ENCODE measurements at regions not wholly inside any gene's neighbourhood (a gene's known extent, or its start where the extent isn't known, plus 50 kb on each side); places are given as distances from the start of the nearest gene placed in this dataset.

GRCh38 chr5:89275066-89275855 lies 392.3 kb upstream of the MEF2C start:
- Mint-ChIP-seq H3K4me1 (ENCODE audit: low read depth) (peaks cover 1% of the 10 kb centered on the region), H3K36me3 (ENCODE audit: insufficient read depth) (no peaks in the 10 kb centered on the region), H3K9me3 (ENCODE audit: low read depth) (no peaks in the 10 kb centered on the region), H3K27ac (no peak overlapping the region), H3K27me3 (no peaks in the 10 kb centered on the region), H3K4me3 (ENCODE audit: low read depth) (no peak overlapping the region)
- TF ChIP-seq, protein P1, sequence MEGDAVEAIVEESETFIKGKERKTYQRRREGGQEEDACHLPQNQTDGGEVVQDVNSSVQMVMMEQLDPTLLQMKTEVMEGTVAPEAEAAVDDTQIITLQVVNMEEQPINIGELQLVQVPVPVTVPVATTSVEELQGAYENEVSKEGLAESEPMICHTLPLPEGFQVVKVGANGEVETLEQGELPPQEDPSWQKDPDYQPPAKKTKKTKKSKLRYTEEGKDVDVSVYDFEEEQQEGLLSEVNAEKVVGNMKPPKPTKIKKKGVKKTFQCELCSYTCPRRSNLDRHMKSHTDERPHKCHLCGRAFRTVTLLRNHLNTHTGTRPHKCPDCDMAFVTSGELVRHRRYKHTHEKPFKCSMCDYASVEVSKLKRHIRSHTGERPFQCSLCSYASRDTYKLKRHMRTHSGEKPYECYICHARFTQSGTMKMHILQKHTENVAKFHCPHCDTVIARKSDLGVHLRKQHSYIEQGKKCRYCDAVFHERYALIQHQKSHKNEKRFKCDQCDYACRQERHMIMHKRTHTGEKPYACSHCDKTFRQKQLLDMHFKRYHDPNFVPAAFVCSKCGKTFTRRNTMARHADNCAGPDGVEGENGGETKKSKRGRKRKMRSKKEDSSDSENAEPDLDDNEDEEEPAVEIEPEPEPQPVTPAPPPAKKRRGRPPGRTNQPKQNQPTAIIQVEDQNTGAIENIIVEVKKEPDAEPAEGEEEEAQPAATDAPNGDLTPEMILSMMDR (IDR thresholded peaks at IDR 0.05; ENCODE audit: unreplicated experiment) = no peak
- no peak for DNase-seq (ENCODE audit: low spot score, unreplicated experiment)

DNA sequence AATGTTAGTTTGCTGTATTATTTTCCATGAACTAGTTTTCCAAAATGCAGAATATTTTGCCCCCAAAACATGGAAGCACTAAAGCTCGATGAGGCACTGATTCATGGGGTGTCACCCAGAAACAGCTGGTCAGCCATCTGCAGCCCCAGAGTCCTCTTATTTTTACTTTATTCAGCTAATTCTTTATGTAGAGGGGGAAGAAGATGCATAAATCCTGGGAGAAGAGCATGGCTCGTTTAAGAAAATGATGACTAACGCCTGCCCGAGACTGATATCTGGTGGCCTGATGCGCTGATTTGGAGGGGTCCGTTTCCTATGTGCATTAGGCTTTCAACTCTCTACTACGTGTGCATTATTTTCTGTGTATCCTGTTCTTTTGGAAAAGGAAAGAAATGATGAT lies 390.3 kb upstream of the MEF2C start:
- Mint-ChIP-seq H3K27ac (no peak overlapping the region), H3K4me1 (ENCODE audit: low read depth) (peaks cover 1% of the 10 kb centered on the region), H3K4me3 (ENCODE audit: low read depth) (no peak overlapping the region), H3K36me3 (ENCODE audit: insufficient read depth) (no peaks in the 10 kb centered on the region), H3K27me3 (no peaks in the 10 kb centered on the region), H3K9me3 (ENCODE audit: low read depth) (no peaks in the 10 kb centered on the region)
- no peak for DNase-seq (ENCODE audit: low spot score, unreplicated experiment)
- TF ChIP-seq, protein P1 (IDR thresholded peaks at IDR 0.05; ENCODE audit: unreplicated experiment) = no peak

DNA sequence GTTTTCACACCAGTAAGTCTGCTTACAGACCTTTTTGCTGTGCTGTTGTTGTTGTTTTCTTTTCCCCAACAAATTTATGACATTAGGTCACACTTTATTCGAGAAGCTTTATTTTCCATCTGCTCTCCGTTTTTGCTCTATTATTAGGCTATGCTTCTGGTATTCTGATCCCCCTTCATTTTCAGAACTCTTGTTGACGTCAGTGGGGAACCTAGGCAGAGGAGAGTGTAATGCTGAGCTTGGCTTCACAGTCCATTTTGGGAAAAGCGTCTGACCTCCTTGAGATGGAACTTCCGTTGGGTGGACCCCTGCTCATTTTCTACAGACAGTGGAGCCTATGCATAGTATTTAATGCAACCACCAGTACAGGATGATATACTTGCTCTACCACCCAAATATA lies 387.9 kb upstream of the MEF2C start:
- Mint-ChIP-seq H3K36me3 (ENCODE audit: insufficient read depth) (no peaks in the 10 kb centered on the region), H3K27me3 (no peaks in the 10 kb centered on the region), H3K4me1 (ENCODE audit: low read depth) (peaks cover 1% of the 10 kb centered on the region), H3K4me3 (ENCODE audit: low read depth) (no peak overlapping the region), H3K27ac (no peak overlapping the region), H3K9me3 (ENCODE audit: low read depth) (no peaks in the 10 kb centered on the region)
- TF ChIP-seq, protein P1 (IDR thresholded peaks at IDR 0.05; ENCODE audit: unreplicated experiment) = no peak
- no peak for DNase-seq (ENCODE audit: low spot score, unreplicated experiment)

- Mint-ChIP-seq H3K9me3 (ENCODE audit: low read depth) (no peaks in the 10 kb centered on the region), H3K27ac (no peak overlapping the region), H3K4me1 (ENCODE audit: low read depth) (peaks cover under 1% of the 10 kb centered on the region), H3K36me3 (ENCODE audit: insufficient read depth) (no peaks in the 10 kb centered on the region), H3K4me3 (ENCODE audit: low read depth) (no peak overlapping the region), H3K27me3 (no peaks in the 10 kb centered on the region)
- DNase-seq (ENCODE audit: low spot score, unreplicated experiment) = no peak
- TF ChIP-seq, protein P1 (IDR thresholded peaks at IDR 0.05; ENCODE audit: unreplicated experiment) = no peak
Measured at GRCh38 chr5:89269721-89270120, 386.7 kb upstream of the MEF2C start.

DNA sequence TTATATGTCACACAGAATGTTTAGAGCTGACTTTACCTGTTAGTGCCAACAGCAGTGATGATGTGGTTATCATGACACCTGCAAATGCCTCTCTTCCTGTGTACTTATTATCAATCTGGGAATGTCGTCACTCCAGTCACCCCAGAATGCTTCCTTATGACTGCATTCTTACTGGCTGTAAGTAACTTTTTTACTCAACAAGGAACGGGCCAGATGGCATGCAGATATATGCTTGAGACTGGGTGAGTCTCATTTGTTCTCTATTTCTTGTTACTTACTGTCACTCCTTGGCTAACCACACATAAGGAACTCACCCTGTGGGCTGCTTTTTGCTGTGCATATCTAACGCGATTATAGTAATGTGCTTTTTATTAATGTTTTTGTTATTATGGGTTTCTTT lies 385.5 kb upstream of the MEF2C start:
- Mint-ChIP-seq H3K36me3 (ENCODE audit: insufficient read depth) (no peaks in the 10 kb centered on the region), H3K4me1 (ENCODE audit: low read depth) (no peaks in the 10 kb centered on the region), H3K27ac (no peak overlapping the region), H3K27me3 (no peaks in the 10 kb centered on the region), H3K9me3 (ENCODE audit: low read depth) (no peaks in the 10 kb centered on the region), H3K4me3 (ENCODE audit: low read depth) (no peak overlapping the region)
- TF ChIP-seq, protein P1 (IDR thresholded peaks at IDR 0.05; ENCODE audit: unreplicated experiment) = no peak
- DNase-seq (ENCODE audit: low spot score, unreplicated experiment) = no peak
